COLO668 (cell line): ENCODE measurements at regions not wholly inside any gene's neighbourhood (a gene's known extent, or its start where the extent isn't known, plus 50 kb on each side); places are given as distances from the start of the nearest gene placed in this dataset.

Experiments used
- DNase-seq: peaks from one replicate; lab custom pipeline; 2025; ENCODE audit not compliant: unreplicated experiment; lab: John Stamatoyannopoulos, UW

DNA sequence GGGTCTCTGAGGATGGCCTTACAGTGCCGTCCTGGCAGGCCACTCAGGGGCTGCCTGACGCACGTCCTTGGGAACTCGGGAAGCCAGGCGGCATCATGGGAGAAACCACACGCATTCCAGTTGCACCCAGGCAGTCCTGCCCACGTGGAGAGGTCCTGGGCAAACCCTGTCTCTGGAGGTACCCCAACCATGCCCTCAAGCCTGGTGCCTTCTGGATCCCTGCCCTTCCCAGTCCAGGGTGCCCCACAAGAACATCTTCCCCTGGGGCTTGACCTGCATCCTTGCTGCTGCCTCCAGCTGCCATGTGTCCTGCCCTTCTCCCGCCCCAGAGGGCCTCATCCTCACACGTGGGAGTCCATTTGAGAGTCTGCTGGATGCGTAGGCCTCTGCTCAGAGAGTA, 200.3 kb upstream of the PPP2R2D start:
- DNase-seq: no peak

DNA sequence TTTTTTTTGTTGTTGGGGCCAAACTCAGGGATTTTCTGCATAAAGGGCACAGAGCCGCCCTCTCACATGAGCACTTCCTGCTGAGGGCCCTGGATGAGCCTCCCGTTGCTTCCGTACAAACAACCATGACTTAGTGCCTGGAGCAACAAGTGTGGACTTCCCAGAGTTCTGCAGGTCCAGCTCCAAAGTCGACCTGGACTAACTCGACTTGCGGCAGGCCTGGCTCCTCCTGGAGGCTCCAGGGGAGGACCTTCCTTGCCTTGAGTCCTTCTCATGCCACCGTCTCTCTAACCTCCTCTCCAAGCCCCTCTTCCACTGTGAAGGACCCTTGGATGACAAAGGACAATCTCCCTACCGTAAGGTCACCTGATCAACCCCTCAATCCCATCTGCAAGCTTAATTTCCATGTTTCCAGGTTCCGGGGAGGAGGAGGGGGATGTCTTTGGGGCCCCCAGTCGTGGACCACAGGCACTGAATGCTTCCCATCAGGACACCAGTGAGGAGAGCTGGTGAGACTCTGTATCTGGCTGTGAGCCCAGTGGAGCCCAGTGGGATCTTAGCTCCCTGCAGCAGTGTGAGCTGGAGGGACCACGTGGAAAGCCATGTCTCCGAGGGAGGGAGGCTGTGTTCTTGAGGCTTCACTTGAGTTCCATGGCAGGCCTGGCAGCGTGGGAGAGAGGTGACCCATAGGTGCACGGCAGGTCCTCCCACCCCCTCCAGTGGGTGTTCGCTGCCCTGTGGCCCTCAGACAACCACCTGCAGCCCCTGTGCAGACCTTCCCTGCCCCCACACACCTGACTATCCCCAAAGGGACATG, 199.5 kb upstream of the PPP2R2D start:
- DNase-seq: no peak

GRCh38 chr10:131702531-131703356, 198.1 kb upstream of the PPP2R2D start:
- DNase-seq: no peak

GRCh38 chr10:131703541-131703940, 197.3 kb upstream of the PPP2R2D start:
- DNase-seq: no peak

DNA sequence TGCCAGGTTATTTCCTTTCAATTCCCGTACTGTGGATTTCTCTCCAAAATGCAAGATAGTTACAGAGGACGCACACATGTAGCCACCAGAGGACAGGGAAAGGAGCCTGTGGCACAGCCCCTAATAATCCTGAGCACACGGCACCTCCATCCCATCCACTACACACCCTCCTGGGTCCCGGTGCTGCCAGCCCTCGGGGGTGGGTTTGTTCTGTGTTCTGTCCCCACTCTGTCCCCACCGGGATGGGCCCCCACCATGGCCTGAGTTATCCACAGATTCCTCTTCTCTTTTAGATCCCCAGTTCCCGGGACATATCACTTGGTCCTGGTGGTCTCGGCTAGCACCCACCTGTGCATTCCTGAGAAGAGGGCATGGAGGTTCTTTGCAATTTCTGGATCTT, 196.9 kb upstream of the PPP2R2D start:
- DNase-seq: no peak

GRCh38 chr10:131706476-131706875, 194.3 kb upstream of the PPP2R2D start:
- DNase-seq: no peak

DNA sequence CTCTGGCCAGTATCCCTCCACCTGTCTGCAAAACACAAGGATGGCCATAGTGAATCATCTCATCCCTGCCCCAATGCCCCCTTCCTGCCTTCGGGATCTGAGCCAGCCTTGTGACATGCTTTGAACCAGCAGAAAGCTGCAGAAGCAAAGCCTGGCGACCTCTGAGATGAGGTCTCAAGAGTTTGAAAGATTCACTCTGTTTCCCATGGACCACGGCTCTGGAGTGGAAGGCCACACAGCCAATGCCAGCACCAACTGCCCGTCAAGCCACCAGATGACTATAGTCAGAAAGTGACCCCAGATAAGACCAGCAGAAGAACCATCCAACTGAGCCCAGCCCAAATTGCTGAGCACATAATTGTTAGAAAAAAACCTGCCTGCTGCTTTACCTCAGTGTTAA, 193.9 kb upstream of the PPP2R2D start:
- no peak for DNase-seq

- no peak for DNase-seq
Observed at GRCh38 chr10:131708225-131708880, 192.5 kb upstream of the PPP2R2D start.

DNA sequence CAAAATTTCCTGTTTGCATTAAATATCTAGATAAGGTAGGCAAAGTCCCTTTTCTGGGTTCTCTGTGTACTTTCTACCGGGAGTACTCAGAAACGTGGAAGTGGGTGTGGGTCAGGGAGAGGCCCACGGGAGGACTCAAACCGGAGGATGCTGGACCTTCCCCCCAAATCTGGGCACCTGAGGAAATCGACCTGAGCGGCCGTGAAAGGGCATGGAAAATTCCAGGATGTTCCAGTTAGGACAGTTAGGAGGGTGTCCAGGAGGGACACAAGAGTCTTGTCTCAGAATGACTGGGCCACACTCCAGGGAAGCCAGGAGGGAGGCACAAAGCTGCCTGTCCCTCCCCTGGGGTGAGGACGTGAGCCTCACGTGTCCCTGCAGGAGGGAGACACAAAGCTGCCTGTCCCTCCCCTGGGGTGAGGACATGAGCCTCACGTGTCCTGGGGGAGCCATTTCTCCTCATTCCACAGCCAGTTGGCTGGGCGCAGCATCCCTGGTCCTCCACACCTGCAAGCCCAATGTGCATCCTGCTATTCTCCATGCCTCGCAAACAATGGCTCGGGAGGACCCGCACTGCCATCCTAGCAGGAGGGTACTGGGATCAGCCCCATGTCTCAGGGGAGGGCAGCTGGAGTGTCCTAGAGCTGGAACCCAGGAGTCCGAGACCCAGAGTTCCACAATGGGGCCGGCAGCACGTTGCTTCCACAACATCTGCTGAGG, 190.5 kb upstream of the PPP2R2D start:
- DNase-seq: no peak

DNA sequence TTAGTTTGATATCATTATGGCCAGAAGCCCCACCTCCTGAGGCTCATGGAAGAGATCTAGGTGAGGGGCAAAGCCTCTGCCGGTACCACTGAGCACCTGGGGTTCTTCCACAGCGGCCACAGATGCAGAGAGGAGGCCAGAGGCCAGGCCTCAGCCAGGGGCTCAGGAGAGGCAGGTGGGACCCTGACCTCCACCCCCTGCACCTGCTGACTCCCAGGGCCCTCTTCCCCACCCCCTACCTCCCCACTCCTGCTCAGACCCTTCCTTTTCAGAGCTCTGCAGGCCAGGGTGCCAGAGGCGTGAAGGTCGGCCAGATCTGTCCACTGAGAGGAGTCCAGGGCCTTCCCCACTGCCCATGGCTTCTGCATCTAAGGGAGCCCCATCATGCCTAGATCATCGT, 178.7 kb upstream of the PPP2R2D start:
- DNase-seq: no peak

GRCh38 chr10:131722525-131723264, 178.1 kb upstream of the PPP2R2D start:
- DNase-seq: no peak

- no peak for DNase-seq
Observed at GRCh38 chr10:131723297-131724168, 177.3 kb upstream of the PPP2R2D start.

DNA sequence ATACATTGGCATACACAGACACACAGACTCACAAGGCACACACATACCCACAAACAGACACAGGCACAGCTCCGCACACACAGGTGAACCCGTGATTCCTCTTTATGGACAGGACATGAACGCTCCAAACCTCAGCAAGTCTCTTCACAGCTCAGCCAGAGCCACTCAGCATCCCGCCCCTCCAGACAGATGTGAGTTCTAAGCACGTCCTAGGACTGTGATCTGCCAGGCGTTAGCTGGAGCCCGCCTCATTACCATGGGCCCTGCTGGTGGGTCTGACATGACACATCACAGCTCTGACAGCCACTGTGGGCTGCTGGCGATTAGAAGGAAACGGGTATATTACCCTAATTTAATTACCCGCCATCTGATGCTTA, 176.7 kb upstream of the PPP2R2D start:
- DNase-seq: no peak

GRCh38 chr10:131724891-131725580, 175.8 kb upstream of the PPP2R2D start:
- DNase-seq: no peak

DNA sequence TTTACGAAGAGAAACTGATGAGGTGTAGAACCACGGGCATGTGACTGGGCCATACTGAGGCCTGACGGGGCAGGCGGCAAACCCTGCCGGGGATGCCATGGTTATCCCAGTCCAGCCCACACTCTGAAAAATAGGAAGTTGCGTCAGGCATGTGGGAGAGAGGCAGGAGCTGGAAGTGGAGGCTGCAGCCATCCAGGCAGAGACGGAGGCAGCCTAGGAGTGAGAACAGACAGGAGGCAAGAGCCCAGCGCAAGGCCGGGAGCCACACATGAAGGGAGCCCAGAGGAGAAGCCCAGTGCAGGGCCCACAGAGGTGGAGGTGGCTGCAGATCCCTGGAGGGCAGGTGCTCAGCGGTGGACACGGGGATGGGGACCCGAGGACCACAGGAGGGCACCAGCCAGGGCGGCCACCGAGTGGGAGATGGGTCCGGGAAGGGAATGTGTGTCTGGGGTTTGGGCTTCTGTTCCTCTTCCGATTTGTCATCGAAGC, 175.2 kb upstream of the PPP2R2D start:
- no peak for DNase-seq

DNA sequence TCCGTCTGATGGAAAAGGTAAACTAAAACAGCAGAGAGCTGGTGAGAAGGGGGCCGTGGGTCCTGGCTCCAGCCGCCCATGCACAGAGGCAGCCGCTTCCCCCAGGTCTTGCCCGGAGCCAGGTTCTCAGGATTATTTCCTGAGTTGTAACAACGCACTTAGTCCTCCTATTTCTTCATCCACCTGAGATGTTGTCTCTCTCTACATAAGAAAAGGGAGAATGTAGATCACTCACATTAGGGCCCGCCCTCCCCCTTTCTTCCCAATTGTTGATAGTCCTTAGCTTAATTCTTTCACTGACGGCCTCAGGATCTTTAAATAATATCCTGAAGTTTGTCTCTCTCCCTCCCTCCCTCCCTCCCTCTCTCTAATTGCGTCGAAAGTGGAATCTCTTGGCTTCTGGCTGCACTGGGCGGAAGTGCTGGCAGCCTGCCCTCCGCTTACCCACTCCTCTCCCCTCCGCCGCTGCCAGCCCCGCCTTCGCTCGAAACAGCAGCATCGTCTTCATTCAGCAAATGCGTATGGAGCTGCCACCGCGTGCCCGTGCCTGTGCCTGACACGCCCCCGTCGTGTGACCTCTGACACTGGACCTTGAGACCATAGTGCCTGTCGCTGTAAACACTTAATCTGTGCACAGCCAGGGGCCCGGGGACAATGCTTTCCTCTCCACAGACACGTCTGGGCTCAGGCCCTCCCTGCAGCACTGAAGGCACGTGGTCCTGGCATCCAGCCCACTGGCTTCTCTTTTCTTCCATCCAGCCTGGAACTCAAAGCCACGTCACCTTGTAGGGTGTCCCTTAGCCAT, 174.5 kb upstream of the PPP2R2D start:
- peak; percentile 1 for DNase-seq

DNA sequence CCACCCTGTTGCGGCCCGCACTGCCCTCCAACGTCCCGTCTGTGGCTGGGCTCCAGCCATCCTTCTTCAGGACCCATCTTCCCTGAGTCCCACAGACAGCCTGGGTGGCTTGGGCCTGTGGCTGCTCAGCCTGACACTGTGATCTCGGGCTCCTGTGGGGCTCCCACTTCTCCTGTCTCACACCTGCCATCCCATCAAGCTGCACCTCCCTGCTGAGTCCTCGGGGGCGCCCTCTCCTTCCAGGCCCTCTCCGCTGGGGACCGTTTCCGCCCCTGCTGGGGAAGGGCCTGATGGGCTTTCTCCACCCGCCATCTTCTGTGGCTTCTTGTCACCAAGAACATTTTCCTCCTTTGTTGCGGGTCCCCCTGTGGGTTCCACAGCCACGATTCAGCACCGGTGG, 173.8 kb upstream of the PPP2R2D start:
- DNase-seq: no peak

GRCh38 chr10:131727560-131727959, 173.2 kb upstream of the PPP2R2D start:
- DNase-seq: no peak
